NCI-H82 treated with DMSO at 0.1 percent for 48 hours (cell line): ENCODE measurements at regions not wholly inside any gene's neighbourhood (a gene's known extent, or its start where the extent isn't known, plus 50 kb on each side); places are given as distances from the start of the nearest gene placed in this dataset.

Experiments used
- DNase-seq: peaks from one replicate; lab custom pipeline; 2025; ENCODE audit not compliant: unreplicated experiment; lab: John Stamatoyannopoulos, UW

DNA sequence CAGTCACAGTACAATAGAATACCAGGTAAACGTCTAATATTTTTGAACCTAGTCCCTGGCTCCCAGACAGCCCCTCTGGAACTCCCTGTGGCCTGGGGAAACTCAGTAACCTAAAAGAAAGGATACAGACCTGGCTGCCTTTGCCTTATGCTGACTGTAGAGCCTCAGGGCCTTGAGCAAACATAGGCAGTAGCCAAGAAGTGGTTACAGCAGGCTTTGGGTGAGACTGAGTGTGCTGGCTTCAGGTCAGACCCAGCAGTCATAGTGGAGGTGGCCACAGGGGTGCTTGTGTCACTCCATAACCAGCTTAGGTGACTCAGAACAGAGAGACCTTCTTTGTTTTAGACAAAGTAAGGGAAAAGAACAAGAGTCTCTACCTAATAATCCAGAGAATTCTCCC is 141.8 kb upstream of the PRDX4 start:
- DNase-seq: no peak

DNA sequence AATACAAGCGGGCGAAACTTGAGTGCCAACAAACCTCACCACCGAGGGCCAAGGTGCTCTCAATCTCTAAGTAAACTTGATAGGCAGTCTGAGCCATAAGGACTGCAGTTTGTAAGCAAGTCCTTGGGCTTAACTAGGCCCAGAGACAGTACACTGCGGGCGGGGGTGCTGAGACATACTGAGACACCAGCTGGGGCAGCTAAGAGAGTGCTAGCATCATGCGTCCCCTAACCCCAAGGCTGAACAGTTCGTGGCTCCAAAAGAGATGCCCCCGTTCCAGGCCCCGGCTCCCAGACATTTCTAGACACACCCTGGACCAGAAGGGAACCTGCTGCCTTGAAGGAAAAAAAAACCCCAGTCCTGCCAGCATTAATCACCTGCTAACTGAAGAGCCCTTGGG is 126.8 kb upstream of the PRDX4 start:
- DNase-seq: no peak

DNA sequence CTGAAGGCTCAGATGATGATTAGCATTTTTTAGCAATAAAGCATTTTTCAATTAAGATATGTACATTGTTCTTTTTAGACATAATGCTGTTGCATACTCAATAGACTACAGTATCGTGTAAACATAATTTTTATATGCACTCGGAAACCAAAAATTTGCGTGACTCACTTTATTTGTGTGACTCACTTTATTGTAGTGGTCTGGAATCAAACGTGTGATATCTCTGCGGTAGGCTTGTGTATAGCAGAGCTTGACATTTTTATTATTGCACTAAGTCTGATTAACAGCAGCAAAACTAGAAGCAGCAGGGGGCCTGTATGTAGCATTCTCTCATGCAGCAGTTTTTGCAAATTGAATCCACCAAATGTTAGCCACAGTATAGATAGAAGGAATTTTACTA is 119.1 kb upstream of the PRDX4 start:
- DNase-seq: no peak

DNA sequence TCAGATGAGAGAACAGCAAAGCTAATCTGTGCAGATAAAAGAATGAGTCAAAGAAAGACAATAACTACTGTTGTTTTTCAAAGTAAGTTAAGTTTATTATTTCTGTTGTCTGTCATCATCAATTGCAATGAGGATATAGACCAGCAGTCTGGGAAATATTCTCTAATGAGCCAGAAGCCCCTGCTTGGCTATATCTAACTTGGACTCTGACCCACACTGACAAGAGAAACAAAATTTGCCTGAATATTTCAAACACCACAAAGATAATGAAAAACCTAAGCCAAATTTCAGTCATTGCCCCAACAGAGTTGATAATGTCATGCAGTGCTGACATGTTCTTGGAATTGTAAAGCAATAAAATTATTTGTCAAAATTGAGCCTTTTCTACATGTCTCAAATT is 115.0 kb upstream of the PRDX4 start:
- DNase-seq: no peak

DNA sequence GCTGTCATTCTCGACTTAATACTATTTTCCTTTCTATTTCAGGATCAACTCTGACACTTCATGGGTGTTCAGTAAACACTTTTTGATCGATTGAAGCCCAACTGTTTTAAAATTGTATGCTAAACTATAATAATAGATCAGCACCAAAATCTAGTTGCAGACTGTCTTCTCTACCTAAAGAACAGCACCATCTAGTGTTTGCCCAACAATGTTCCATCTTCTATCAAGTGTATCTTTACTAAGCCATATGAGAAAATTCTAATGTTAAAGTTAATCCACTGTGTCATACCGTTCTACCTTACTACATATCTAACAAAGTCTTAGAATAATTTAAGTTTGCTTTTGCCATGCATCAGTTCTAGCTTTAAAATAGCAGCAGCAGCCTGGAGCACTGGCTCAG is 113.0 kb upstream of the PRDX4 start:
- peak; percentile 8 for DNase-seq

DNA sequence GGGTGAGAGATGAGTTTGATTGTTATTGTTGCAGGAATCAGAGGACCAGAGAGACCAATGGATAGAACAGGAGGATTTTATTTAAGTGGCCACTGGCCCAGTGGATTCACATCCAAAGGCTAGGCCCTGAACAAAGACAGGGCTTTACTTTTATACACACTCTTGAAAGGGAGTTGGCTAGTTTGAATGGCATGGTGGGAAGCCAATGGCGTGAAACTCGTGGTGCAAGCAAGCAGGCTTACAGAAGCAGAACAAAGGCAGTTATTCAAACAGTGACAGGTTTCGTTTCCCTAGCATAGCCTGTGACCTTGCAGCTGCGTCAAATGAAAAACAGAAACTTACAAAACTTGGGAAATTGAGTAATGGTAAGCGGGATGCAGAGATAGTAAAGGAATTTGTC is 110.2 kb upstream of the PRDX4 start:
- DNase-seq: no peak

DNA sequence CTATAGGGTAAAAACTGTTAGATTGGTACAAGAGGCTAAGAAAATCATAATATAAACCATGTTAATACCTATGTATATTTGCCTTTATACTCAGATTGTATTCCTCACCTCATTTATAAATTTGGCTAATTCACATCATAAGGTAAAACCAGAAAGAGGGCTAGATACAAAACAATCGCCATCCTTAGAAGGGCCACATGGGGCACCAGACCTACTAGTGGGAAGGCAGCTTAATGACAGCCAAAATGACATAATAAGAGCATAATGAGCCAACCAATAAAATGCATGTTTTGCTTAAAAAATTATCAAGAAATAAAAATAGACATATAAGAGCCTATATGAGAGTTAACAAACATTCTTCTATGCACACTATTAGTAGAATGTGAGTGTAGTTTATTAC is 107.3 kb upstream of the PRDX4 start:
- no peak for DNase-seq

DNA sequence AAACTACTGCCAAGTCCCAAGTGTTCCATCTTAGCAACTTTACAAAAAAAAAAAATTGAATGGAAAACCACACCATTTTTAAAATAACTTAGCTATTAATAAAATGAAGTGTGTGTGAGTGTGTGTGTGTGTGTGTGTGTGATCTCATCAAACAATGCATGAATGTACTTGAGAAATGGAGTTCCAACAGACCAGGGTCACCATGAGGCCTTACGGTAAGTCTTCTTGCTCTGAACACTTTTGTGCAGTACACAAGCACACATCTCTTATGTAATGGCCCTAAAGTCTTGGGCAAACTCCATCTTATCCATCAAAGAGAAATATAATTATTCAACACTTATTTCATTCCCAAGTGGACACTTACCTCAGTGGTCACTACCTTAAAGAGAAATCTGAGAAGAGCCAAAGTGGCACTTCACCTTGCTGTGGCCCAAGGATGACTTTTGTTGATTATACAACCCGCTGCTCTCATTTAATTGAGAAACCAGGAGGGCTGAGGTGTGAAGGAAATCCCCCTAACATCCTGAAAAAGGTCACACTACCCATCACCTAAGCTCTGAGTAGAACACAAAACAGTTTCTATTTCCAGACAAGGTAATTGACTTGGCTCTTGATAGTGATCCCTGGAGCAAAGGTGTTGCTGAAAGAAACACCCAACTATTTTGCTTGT is 96.5 kb upstream of the PRDX4 start:
- DNase-seq: no peak

DNA sequence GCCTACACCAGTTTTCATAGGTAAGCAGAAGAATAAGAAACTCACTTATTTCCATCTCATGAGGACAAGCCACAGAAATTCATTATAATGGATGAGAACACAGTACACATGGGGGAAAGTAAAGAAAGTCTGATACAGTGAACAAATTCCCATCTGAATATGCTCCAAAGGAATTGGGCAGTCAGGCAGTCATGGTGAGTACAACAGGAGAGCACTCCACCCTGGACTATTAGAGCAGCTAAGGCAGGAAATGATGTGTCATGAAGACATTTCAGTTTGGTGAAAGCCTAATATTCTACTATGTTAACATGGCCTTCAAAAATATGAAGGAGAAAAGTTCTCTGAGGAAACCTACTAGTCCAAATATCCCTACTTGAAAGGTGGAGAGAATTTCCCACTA is 92.0 kb upstream of the PRDX4 start:
- DNase-seq: no peak

DNA sequence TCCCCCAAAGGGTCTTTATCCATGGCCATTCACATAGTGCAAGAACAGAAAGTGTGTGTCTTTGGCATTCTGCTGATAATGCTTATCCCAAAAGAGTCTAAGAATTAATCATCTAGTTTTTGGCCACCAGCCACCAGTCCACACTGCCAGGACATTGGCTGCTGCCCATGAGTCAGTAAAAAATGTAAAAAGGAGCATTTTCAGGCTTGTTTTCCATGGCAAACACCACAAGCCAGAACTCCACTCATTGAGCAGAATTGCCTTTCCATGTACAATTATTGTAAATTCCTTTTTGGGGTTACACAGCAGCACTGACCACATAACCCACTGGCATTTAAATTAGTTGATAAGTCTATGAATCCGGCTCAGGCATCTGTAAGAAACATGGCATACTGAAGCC is 89.2 kb upstream of the PRDX4 start:
- no peak for DNase-seq

DNA sequence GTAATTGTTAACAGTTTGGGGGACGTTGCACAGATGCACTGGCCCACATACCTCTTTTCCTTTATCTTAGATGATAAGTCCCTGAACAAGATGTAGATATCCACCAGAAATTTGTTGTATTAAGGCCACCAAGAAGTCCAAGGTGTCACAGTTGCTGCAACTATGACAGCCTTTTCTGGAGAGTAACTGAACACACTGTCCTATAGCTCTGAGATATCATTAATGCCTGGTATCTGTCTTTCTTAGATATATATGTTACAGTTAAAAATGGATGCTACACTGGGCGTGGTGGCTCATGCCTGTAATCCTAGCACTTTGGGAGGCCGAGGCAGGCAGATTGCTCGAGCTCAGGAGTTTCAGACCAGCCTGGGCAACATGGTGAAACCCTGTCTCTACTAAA is 77.8 kb upstream of the PRDX4 start:
- DNase-seq: no peak

DNA sequence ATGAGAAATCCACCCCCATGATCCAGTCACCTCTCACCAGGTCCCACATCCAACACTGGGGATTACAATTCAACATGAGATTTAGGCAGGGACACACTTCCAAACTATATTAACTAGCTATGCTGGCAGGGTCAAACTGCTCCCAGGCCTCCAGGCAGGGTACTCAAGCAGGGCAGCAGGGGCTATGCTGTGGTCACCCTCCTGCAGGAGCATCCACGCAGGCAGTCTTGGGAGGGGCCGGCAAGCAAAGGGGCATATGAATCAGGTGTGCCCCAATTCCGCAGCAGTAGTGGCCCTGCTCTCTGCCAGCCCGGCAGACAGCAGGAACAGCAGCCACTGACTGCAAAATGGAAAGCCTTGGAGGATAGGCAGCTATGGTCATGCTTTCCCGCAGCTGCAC is 74.6 kb upstream of the PRDX4 start:
- DNase-seq: no peak

DNA sequence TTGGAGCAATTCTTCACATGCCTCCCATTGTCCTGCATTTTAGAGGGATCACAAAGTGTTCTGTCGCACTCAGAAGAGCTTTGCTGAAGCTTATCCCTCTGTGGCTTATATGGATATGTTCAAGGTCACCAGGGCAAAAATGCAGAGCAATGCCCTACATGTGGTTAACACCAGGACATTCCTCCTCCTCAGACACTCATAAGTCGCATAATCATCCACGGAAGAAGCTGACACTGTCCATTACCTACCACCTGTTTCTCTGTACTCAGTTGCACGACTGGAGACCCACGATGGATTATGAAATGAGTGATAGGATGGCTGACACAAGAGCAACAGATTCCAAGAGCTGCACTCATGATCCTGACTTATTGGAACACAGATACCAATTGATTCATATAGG is 68.7 kb upstream of the PRDX4 start:
- no peak for DNase-seq

DNA sequence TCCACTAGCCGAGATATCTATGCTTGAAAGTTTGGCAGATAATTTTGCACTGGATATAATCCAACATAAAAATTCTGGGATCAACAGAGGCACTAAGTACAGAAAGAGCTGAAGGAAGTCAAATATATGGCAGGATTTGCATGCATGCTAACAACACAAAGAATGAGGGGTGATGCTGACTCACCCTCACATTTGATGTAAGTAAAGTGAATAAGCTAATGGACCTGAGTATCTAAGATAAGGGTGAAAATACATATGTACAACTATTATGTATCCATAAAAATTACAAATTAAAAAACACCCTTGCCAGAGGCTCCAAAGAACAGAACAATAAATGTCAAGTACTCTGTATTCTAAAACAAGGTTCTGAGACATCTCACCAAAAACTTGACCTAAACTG is 63.8 kb upstream of the PRDX4 start:
- no peak for DNase-seq

DNA sequence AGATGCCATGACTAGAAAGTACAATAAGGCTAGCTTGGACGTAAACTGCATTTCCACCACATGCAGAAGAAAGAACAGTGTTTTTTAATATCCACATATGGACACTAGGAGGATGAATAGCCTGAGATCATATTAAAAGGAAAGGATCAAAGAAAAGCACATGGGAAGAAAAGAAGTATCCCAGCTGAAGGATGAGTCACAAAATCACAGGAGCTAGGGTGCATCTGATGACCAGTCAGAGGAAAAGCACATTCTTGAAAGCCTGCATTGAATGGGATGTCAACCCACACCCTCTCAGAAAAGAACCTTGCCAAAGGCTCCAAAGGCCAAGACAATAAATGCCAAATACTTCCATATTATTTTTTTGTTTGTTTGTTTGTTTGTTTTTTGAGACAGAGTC is 56.8 kb upstream of the PRDX4 start:
- DNase-seq: no peak

DNA sequence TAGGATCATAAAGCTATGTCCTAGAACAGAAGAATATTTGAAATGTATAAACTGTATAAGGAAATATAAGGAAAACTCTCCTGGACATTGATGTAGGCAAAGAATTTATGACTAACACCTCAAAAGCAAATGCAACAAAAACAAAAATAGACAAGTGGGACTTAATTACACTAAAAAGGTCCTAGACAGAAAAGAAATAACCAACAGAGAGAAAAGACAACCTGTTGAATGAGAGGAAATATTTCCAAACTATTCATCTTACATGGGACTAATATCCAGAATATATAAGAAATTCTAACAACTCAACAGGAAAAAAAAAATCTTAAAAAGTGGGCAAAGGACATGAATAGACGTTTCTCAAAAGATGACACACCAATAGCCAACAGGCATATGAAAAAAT is 54.4 kb upstream of the PRDX4 start:
- DNase-seq: no peak

DNA sequence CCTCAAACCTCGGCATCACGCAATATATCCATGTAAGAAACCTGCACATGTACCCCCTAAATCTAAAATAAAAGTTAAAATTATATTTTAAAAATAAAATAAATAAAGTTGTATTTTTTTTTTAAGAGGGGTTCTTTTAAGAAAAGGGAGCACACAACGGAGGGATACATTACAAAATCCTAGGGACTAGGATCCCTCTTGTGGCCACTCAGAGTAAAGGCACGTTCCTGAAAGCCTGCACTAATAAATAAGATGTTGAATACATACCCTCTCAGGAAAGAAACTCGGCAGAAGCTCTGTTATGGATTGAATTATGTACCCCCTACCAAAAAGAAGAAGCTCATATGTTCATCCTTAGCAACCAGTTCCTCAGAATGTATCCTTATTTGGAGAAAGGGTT is 50.9 kb upstream of the PRDX4 start:
- DNase-seq: peak; percentile 0
